ENCODE measurements at regions not wholly inside any gene's neighbourhood (a gene's known extent, or its start where the extent isn't known, plus 50 kb on each side); places are given as distances from the start of the nearest gene placed in this dataset.
"Not testable (repeated sequence)": the region's sequence is repeated elsewhere in the genome, so short reads cannot be mapped to it uniquely, and the experiment has no call there.

DNA sequence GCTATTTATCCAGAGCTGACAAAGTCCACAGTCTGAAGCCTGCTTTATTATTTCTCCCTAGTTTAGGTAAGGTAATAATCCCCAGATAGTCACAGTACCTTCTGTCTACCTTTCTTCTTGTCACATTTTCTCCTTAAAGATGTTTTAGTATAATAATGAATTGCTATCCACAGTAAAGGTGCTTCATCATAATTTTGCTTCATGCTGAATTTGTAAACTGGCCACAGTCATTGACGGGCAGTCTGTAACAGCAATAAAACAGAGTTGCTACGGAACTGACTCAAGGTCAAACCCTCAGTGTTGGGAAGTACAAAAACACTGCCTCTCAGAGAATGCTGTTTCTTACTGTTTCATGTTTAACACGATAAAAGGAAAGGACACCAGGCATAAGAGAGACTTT lies 195.7 kb downstream of the ZNF608 start:
- no peak for DNase-seq (ENCODE audit: low read depth)

GRCh38 chr5:124549891-124550436 lies 196.5 kb downstream of the ZNF608 start:
- no peak for DNase-seq (ENCODE audit: low read depth)

DNA sequence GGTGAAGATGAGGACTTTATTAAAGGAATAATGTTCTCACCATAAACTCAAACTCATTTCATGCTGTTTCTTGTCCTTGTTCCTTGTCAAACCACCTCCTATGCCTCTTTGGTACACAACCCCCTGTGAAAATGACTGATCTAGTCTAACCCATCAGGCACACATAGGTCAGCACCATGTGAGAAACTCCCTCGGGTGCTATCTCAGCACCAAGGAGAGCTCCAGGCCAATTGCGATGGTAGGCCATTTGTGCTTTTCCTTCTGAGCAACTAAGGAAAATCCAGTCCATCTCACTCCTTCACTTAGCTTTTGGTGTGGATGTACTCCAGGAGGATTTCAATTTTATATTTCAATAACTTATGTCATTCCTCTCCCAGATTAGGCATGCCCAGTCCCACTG lies 199.8 kb downstream of the ZNF608 start:
- DNase-seq (ENCODE audit: low read depth) = no peak

DNA sequence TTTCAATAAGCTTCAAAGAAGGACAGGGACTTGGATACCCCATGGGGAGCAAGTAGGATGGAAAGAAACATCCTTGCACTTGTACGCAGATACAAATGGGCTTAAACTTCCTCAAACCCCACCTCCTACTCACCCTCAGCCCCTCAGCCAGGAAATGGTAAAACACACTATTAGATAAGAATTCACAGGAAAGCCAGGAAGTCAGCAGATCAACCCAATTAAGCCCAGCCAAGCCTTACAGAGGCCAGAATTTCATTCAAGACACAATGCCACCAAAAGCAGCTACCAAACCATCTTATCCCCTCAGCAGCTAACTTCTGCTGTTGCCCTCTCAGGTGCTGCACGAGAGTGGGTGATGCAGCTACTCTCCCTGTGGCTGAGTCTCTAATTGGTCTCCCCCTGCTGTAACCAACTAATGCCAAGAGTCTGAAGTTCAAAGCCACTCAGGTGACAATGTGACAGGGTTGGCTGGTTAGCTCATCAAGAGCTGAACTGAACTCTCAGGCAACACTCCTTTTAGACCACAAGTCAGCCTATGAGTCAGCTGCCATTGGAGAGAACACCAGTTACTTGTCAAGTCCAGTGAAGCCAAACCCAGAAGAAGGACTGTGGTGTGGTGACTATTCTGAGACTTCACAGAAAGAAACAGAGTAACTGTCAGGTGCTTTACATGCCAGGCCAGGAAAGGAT lies 201.9 kb downstream of the ZNF608 start:
- DNase-seq (ENCODE audit: low read depth) = no peak

DNA sequence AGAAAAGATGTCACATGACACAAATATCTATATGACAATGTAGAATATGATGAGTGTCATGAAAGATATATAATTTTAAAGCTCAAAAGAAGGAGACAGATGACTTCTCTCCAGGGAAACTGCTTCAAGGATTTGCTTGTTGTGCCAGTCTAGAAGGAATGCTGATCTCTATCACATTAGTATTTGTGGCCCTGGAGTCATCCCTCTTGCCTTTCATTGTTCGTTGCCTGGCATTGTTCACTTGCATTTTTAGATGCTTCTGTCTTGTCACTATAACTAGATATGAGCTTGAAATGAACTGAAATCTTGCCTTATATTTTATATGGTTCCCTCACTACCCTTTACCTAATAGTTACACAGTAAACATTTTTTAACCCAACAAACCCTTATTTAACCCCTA lies 207.5 kb downstream of the ZNF608 start:
- no peak for DNase-seq (ENCODE audit: low read depth)

DNA sequence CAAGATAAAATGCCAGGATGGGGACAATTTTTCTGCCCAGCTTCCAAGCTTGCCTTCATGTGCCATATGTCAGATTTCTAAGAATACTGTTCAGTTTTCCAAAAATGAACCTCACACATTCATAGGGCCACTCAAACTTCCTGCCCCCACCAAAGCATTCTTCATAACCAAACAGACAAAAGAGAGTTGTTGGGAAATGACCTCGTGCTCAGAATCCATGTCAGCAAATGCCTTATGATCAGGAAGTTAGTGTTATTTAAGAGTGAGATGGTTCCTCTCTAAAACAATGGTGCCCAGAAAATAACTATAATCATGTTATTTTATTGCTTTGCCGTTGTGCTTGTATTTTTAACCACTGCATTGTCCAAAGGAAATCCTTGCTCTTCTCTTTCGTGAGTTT lies 208.2 kb downstream of the ZNF608 start:
- DNase-seq (ENCODE audit: low read depth) = no peak

DNA sequence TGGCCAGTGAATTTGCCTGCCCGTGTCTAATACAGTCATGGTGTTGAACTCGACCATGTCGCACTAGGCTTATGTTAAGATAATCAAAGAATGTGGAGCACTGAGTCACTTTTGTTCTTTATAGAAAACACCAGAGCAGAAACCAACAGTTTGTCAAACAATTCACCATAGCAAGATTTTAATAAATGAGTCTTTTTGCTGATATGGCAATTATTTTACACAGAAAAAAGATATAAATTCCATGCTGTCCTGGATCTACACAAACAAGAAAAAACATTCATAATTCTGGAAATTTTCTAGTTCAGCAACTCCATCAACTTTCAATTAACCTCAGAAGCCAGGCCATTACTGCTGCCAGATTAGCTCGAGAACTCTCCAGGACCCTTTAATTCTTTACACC lies 208.9 kb downstream of the ZNF608 start:
- DNase-seq (ENCODE audit: low read depth) = no peak

DNA sequence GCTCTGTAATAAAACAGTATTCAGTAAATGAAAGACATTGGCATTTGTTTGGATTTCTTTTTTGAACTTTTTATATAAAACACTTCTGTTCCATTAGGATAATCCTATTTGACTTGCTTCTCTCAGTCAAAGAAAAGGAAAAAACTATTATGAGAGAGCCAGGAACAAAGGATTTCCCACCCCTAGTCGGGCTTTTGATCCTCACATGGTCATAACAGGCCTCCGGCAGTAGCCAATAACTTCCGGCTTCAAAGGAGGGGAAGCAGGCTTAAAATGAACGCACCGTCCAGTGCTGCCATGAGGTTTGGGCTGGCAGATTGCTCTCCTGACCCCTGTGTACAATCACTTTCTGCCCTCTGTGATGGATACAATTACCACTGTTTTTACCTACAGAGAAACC lies 209.3 kb downstream of the ZNF608 start:
- no peak for DNase-seq (ENCODE audit: low read depth)

- no peak for DNase-seq (ENCODE audit: low read depth)
These were observed 210.1 kb downstream of the ZNF608 start for GRCh38 chr5:124536333-124536732.

GRCh38 chr5:124530916-124531315 lies 215.5 kb downstream of the ZNF608 start:
- DNase-seq (ENCODE audit: low read depth) = no peak

- no peak for DNase-seq (ENCODE audit: low read depth)
These were observed 217.6 kb downstream of the ZNF608 start for GRCh38 chr5:124528838-124529237.

DNA sequence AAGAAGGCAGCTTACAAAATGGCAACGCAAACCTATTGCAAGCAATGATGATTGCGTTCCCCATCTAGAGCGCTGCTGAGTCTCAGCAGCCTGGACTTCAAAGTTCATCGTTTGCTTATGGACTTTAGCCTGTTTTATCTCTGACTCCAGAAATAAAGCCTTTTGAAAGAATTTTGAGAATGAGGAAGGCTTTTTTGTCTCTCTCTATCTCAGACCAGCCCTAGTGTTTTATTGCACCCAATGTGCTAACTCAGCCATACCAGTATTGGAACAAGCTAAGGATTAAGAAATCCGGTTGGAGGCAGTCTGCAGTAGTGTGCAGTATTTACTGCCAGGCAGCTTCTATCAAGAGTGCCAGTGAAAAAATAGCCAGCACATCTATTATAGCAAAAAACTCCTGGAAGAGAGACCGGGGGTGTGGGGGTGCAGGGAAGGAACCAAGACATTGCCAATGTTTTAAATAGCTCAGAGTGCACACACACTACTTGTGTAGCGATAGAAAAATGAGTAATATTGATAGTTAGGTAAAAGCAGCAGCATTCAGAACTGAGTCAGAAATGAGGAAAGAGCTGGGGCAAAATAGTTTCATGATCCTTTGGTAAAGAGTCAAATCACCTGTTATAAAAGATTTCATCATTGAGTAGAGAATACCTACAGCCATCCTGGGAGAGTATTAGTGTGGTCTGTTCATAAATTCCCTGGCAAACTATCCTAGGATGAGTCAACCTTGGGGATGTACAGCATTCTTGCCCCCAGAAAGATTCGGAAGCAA lies 219.0 kb downstream of the ZNF608 start:
- DNase-seq (ENCODE audit: low read depth) = no peak

DNA sequence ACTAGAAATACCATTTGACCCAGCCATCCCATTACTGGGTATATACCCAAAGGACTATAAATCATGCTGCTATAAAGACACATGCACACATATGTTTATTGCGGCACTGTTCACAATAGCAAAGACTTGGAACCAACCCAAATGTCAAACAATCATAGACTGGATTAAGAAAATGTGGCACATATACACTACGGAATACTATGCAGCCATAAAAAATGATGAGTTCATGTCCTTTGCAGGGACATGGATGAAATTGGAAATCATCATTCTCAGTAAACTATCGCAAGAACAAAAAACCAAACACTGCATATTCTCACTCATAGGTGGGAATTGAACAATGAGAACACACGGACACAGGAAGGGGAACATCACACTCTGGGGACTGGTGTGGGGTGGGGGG lies 220.4 kb downstream of the ZNF608 start:
- DNase-seq (ENCODE audit: low read depth) = not testable (repeated sequence)

DNA sequence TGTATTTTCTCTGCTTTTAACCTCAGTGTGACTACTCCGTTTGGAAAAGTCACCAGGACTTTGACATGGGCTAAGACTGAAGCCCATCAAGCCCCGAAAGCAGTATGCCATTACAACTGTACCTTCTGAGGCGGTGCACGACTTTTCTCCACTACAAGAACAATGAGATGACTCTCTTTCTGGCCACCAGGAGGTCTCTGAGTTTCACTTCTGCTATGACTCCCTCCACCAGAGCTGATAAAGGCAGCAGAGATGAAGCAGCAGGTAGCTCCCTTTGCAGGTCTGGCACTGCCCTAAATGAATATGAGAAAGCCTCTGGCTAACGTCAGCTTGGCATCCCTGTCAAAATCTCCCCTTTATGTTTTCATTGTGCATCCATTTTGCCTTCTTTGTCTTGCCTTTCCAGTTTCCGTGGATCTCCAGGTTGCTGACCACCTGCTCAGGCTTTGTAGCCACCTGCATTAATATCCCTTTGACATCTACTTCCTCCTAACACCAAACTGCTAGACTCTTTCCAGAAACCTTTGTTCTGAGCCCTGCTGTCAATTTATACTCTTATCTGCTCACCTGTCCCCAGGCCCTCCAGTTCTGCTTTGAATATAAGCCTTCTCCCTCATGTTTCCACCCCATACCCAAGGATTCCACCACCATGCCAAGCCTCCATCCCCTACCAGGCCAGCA lies 221.7 kb downstream of the ZNF608 start:
- DNase-seq (ENCODE audit: low read depth) = no peak

GRCh38 chr5:124523897-124524296 lies 222.5 kb downstream of the ZNF608 start:
- DNase-seq (ENCODE audit: low read depth) = no peak

DNA sequence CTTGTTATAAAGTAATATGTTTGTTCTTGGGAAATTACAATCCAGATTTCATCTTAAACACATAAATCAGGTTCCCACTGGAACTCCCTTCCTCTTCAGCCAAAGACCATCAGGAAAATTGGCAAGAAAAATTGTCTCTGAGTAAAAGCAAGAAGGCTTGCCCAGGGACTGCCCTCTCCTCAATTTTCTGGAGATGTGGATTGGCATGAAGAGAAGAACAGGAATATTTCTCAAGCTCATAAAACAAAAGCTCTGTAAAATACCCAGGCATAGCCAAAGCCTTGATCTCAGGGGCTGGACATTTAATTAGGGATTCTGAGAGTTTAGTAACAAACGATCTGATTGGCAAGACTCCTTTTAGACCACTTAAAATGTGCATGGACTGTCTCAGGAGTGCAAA lies 223.4 kb downstream of the ZNF608 start:
- no peak for DNase-seq (ENCODE audit: low read depth)

DNA sequence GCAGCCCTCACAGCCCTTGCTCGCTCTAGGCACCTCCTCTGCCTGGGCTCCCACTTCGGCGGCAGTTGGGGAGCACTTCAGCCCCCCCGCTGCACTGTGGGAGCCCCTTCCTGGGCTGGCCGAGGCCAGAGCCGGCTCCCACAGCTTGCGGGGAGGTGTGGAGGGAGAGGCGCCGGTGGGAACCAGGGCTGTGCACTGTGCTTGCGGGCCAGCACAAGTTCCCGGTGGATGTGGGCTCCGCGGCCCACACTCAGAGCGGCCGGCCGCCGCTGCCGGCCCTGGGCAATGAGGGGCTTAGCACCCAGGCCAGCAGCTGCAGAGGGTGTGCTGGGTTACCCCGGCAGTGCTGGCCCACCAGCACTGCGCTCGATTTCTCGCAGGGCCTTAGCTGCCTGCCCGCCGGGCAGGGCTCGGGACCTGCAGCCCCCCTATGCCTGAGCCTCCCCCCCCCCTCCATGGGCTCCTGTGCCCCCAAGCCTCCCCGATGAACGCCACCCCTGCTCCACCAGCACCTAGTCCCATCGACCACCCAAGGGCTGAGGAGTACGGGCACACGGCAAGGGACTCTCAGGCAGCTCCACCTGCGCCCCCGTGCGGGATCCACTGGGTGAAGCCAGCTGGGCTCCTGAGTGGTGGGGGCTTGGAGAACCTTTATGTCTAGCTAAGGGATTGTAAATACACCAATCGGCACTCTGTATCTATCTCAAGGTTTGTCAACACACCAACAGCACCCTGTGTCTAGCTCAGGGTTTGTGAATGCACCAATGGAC lies 224.8 kb downstream of the ZNF608 start:
- DNase-seq (ENCODE audit: low read depth) = no peak

DNA sequence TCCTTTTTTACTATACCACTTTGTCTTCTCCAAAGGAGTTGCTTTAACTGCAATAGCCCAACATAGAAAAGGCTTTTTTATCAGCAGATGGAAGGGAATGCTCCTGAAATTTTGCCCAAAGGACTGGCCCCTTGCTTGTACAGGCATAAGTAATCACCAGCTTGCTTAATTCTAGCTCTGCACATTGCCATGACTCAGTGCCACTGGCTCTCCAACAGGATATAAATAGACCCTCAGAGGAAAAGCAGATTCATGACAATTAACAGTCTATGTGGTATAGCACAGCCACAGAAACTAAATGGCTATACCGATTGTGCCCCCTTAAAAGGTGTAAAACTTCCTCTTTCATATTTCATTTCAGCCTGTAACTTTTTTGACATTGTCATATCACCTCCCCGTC lies 227.0 kb downstream of the ZNF608 start:
- no peak for DNase-seq (ENCODE audit: low read depth)

- no peak for DNase-seq (ENCODE audit: low read depth)
These were observed 229.9 kb downstream of the ZNF608 start for GRCh38 chr5:124516567-124516966.

DNA sequence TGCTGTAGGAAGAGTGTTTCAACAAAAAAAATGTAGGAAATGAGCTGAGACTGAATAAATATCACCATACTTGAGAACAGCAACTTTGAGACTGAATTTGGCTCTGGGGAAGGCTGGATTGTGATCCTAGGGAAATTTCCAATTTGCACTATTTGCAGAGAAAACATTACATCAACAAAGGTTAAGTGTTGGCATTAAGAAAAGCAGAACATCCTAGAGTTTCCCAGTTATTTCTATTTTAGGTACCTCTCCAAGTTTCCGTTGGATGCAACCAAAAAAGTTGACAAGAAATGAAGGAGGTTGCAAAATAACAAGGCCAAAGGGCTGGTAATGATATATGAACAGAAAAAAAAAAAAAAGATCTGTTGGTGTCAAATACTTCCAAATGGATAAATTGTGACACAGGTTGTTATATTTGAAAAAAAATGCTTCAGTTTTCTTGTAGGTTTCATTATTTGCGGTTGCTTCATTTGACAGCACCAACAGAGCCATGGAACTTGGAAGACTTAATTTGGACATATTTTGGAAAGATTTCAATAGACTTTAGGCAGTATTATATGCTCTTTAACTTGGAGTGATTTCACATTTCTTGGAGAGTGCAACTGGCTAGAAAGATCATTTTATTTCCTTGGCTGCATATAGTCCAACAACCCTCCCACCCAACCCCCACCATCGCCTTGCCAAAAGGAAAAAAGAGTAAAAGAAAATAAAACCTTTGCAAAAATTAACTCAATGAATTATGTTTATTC lies 230.8 kb downstream of the ZNF608 start:
- DNase-seq (ENCODE audit: low read depth) = no peak

DNA sequence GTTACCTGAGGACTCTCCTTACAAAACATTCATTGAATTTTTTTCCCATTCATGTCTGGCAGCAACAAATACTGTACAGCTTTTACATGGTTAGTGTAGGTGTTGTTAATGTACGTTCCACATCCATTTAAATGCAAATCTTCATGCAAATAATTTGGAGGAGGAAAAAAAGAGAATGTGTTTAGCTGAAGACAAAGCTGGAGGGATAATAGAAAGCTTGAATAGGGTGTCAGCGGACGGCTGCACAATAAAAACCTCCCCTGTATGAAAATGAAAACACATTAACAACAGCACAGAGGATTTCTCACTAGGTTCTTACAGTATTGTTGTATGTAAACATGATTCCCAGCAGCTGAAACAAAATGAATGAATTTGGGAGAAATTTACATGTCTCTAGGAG lies 231.5 kb downstream of the ZNF608 start:
- no peak for DNase-seq (ENCODE audit: low read depth)

Data from CMK (cell line).